Vagina (tissue), 2 donors: ENCODE measurements at regions not wholly inside any gene's neighbourhood (a gene's known extent, or its start where the extent isn't known, plus 50 kb on each side); places are given as distances from the start of the nearest gene placed in this dataset.

Experiments used
- DNase-seq, 2 donors: peaks; one replicate each; pipeline ENCODE4 v3.0.0-alpha.2; 2017; ENCODE audit errors: extremely low spot score in 2 of 2
- H3K27ac ChIP-seq: fragments of 200-600 bp; sonication (generic); one replicate; pipeline ENCODE4 v1.5.1; 2019
- H3K27me3 ChIP-seq: fragments of 200-600 bp; sonication (generic); one replicate; pipeline ENCODE4 v1.5.1; 2019
- H3K36me3 ChIP-seq, 2 donors: fragments of 200-600 bp; sonication (generic); one replicate each; pipeline ENCODE4 v1.5.1; 2017 to 2019
- H3K4me1 ChIP-seq: fragments of 200-600 bp; sonication (generic); one replicate; pipeline ENCODE4 v1.5.1; 2019
- H3K4me3 ChIP-seq, 2 donors: fragments of 200-600 bp; sonication (generic); 1 replicate in 1 of 2; 2 replicates in 1 of 2; pipeline ENCODE4 v1.5.1; 2016 to 2019
- H3K9me3 ChIP-seq: fragments of 200-600 bp; sonication (generic); one replicate; pipeline ENCODE4 v1.5.1; 2019
- POLR2A ChIP-seq, 2 donors: fragments of 450-650 bp; IDR thresholded peaks; one replicate each; pipeline ENCODE4 v1.6.1; 2017; ENCODE audit warnings: antibody characterized with exemption in 2 of 2, mild to moderate bottlenecking in 2 of 2, moderate library complexity in 2 of 2
- POLR2AphosphoS5 ChIP-seq, 2 donors: sonication (generic); formaldehyde crosslinking; IDR thresholded peaks; one replicate each; pipeline ENCODE4 v1.9.0; 2017; ENCODE audit warnings: antibody characterized with exemption in 2 of 2, mild to moderate bottlenecking in 2 of 2, low read depth in 1 of 2; ENCODE audit not compliant: insufficient read depth in 1 of 2
- intact Hi-C: fragments of 100-400 bp; cut with DNase I; formaldehyde crosslinking; loops from one replicate; pipeline ENCODE4 v1.15.1; 2023
- TF ChIP-seq, protein P1 (sequence below), 3 experiments: fragments of 450-650 bp in 2 of 3; fragments of 200-600 bp in 1 of 3; sonication (generic) in 1 of 3; IDR thresholded peaks; one replicate each; pipeline ENCODE4 v1.5.1; 2017 to 2019; ENCODE audit warnings: antibody characterized with exemption in 3 of 3, mild to moderate bottlenecking in 2 of 3, moderate library complexity in 2 of 3

DNA sequence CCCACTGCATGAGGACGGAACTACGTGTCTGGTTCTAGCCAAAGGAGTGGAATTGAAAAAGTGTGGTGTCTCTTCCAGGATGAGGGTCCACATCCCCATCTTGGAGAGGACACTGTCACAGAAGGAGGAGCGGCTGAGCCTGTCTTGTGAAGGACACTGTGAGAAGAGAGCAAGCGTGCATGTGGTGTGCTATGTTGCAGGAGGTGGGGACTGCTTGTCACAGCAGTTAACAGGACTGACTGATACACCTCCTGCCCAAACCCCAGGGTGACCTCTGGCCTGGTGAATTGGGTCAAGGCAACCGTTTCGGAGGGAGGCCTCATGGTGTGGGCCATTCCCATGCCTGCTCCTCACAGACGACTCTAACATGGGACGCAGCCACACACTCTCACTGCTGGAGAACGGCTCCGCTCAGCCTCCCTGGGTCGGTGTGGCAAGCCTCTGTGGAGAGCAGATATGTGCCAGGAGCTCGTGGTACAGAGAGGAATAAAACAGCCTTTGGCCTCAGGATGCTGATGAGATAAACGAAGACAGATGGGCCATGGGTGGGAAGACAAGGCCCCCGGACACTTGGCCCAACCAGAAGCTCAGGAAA, 56.4 kb upstream of the RBFOX3 start:
- Histone ChIP-seq H3K9me3 (no peaks in the 10 kb centered on the region), H3K4me1 (no peaks in the 10 kb centered on the region), H3K27ac (no peak overlapping the region), H3K4me3 (no peak overlapping the region), H3K27me3 (no peaks in the 10 kb centered on the region), H3K36me3 (no peaks in the 10 kb centered on the region)
- intact Hi-C loops = no loop called here
- TF ChIP-seq, protein P1, sequence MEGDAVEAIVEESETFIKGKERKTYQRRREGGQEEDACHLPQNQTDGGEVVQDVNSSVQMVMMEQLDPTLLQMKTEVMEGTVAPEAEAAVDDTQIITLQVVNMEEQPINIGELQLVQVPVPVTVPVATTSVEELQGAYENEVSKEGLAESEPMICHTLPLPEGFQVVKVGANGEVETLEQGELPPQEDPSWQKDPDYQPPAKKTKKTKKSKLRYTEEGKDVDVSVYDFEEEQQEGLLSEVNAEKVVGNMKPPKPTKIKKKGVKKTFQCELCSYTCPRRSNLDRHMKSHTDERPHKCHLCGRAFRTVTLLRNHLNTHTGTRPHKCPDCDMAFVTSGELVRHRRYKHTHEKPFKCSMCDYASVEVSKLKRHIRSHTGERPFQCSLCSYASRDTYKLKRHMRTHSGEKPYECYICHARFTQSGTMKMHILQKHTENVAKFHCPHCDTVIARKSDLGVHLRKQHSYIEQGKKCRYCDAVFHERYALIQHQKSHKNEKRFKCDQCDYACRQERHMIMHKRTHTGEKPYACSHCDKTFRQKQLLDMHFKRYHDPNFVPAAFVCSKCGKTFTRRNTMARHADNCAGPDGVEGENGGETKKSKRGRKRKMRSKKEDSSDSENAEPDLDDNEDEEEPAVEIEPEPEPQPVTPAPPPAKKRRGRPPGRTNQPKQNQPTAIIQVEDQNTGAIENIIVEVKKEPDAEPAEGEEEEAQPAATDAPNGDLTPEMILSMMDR (IDR thresholded peaks at IDR 0.05) = no peak
- no peak for TF ChIP-seq POLR2A (IDR thresholded peaks at IDR 0.05)
- TF ChIP-seq POLR2AphosphoS5 (IDR thresholded peaks at IDR 0.05; ENCODE audit: insufficient read depth in 1 of 2, low read depth in 1 of 2) = no peak
- DNase-seq = no peak

DNA sequence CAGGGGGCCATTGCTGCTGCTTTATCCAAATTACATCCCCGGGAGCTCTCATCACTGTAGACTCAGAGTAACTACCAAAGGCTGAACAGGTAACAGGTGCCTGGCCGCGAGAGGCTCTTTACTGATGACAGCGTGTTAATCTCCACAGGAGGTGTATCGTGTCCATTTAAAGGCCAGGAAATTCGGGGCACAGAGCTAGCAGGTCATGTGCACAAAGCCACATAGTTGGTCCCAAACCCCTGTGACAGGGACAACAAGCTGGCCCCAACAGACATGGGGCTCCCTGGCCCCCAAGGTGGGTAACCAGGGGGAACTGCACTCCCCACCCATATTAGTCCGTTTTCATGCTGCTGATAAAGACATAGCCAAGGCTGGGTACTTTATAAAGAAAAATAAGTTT, 55.3 kb upstream of the RBFOX3 start:
- Histone ChIP-seq H3K4me3 (no peak overlapping the region), H3K9me3 (no peaks in the 10 kb centered on the region), H3K27me3 (no peaks in the 10 kb centered on the region), H3K27ac (peak overlapping the region; percentile 35), H3K4me1 (no peaks in the 10 kb centered on the region), H3K36me3 (no peaks in the 10 kb centered on the region)
- intact Hi-C loops = no loop called here
- TF ChIP-seq POLR2A (IDR thresholded peaks at IDR 0.05) = no peak
- TF ChIP-seq, protein P1 (IDR thresholded peaks at IDR 0.05) = no peak
- no peak for TF ChIP-seq POLR2AphosphoS5 (IDR thresholded peaks at IDR 0.05; ENCODE audit: insufficient read depth in 1 of 2, low read depth in 1 of 2)
- no peak for DNase-seq

DNA sequence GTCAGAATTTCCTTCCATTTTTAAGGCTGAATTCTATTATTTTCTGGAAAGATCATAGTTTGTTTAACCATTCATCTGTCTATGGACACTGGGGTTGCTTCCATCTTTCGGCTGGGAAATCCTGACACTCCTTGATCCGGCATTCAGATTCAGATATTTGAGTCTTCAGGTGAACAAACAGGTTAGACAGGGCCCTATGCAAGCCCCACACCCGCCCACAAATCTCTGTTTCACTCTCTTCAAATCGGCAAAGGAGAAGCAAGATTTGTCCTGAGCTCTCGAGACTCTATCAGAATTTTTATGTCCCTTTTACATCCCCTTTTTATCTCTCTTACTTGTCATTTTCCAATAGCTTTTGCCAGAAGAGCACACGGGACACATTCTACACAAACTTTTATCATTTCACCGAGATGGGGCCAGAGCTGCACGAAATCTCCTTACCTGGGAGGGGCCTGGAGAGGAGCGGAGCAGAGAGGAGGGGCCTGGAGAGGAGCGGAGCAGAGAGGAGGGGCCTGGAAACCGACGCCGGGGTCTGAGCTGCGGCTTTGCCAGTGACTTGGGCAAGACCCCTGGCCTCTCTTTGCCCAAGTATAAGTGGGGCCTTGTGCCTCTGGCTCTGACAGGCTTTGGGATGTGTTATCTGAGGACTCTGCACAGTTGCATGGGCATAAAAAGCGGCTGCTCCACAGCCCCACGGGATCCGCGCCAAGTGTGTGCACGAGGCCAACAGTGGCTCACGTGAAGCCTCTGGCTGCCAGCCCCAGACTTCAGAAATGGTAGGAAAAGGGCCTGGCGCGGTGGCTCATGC, 54.3 kb upstream of the RBFOX3 start:
- H3K36me3 ChIP-seq = no peaks in the 10 kb centered on the region
- no peaks in the 10 kb centered on the region for H3K4me1 ChIP-seq
- peak overlapping the region; percentile 35 for H3K27ac ChIP-seq
- peak; percentile 42 to 52 for DNase-seq
- TF ChIP-seq, protein P1 (IDR thresholded peaks at IDR 0.05) = no peak
- peak; percentile 7 to 73 for TF ChIP-seq POLR2AphosphoS5 (IDR thresholded peaks at IDR 0.05; ENCODE audit: insufficient read depth in 1 of 2, low read depth in 1 of 2)
- H3K9me3 ChIP-seq = no peaks in the 10 kb centered on the region
- intact Hi-C loops = no loop called here
- H3K4me3 ChIP-seq = no peak overlapping the region
- H3K27me3 ChIP-seq = no peaks in the 10 kb centered on the region

DNA sequence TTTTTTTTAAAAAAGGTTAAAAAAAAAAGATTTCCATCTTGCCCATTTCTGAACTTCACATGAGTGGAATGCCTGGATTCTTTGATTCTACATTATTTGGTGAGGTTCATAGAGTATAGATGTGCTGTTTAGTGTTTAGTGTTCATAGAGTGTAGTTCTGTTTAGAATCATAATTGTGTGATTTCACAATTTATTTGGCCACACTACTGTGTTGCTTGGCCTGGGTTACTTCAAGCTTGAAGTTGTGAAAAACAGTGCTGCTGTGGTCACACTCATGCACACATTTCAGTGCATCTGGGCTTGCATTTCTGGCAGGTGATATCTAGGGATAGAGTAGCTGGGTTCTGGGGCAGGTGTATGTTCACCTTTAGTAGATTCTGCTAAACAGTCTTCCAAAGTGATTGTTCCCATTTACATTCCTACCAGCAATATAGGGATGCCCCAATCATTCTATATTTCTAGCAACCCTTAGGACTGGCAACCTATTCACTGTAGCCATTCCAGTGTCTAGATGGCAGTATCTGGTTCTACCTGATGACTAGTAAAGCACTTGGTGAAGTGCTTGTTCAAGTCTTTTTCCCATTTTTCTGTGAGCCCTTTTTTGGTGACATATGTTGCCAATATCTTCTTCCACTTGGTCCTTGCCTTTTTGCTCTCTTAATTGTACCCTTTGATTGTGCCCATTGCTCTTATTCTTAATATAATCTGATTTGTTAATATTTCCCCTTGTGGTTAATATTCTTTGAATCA, 50.6 kb upstream of the RBFOX3 start:
- Histone ChIP-seq H3K27ac (no peak overlapping the region), H3K9me3 (no peaks in the 10 kb centered on the region), H3K36me3 (no peaks in the 10 kb centered on the region), H3K4me3 (no peak overlapping the region), H3K27me3 (no peaks in the 10 kb centered on the region), H3K4me1 (no peaks in the 10 kb centered on the region)
- TF ChIP-seq POLR2AphosphoS5 (IDR thresholded peaks at IDR 0.05; ENCODE audit: insufficient read depth in 1 of 2, low read depth in 1 of 2) (no peak), POLR2A (IDR thresholded peaks at IDR 0.05) (no peak)
- TF ChIP-seq, protein P1 (IDR thresholded peaks at IDR 0.05) = no peak
- intact Hi-C loops = no loop called here
- no peak for DNase-seq
